ENCODE measurements at regions not wholly inside any gene's neighbourhood (a gene's known extent, or its start where the extent isn't known, plus 50 kb on each side); places are given as distances from the start of the nearest gene placed in this dataset.

- Histone ChIP-seq H3K36me3 (no peaks in the 10 kb centered on the region), H3K27me3 (no peaks in the 10 kb centered on the region), H3K9me3 (no peaks in the 10 kb centered on the region), H3K4me3 (no peak overlapping the region), H3K4me1 (no peaks in the 10 kb centered on the region), H3K27ac (no peak overlapping the region)
- intact Hi-C loops (cut with DNase I) = no loop called here
- TF ChIP-seq CTCF (IDR thresholded peaks at IDR 0.05) = no peak
- DNase-seq (ENCODE audit: low spot score in 2 of 2) = no peak
Observed at GRCh38 chr3:144175644-144176425, 204.2 kb downstream of the DIPK2A start.

- intact Hi-C loops (cut with DNase I) = no loop called here
- TF ChIP-seq CTCF (IDR thresholded peaks at IDR 0.05) = no peak
Observed at GRCh38 chr3:144177649-144178048, 206.0 kb downstream of the DIPK2A start.

GRCh38 chr3:144178607-144179006, 207.0 kb downstream of the DIPK2A start:
- H3K9me3 ChIP-seq = no peaks in the 10 kb centered on the region
- peaks cover 0 to 2% of the 10 kb centered on the region in 2 donors for H3K4me1 ChIP-seq
- no peaks in the 10 kb centered on the region for H3K27me3 ChIP-seq
- H3K36me3 ChIP-seq = no peaks in the 10 kb centered on the region
- intact Hi-C loops (cut with DNase I) = no loop called here
- DNase-seq (ENCODE audit: low spot score in 2 of 2) = no peak
- H3K4me3 ChIP-seq = no peak overlapping the region
- no peak for TF ChIP-seq CTCF (IDR thresholded peaks at IDR 0.05)
- no peak overlapping the region for H3K27ac ChIP-seq

More at GRCh38 chr3:144177649-144178048, 206.0 kb downstream of the DIPK2A start:
- peaks cover 0 to 2% of the 10 kb centered on the region in 2 donors for H3K4me1 ChIP-seq
- H3K9me3 ChIP-seq = no peaks in the 10 kb centered on the region
- H3K27me3 ChIP-seq = no peaks in the 10 kb centered on the region
- no peak overlapping the region for H3K4me3 ChIP-seq
- H3K36me3 ChIP-seq = no peaks in the 10 kb centered on the region
- no peak overlapping the region for H3K27ac ChIP-seq
- no peak for DNase-seq (ENCODE audit: low spot score in 2 of 2)

- peak overlapping the region; percentile 5 to 18 for H3K4me3 ChIP-seq
- DNase-seq (ENCODE audit: low spot score in 2 of 2) = no peak
Observed at GRCh38 chr3:144181062-144181461, 209.4 kb downstream of the DIPK2A start.

GRCh38 chr3:144182501-144182900, 210.9 kb downstream of the DIPK2A start:
- Histone ChIP-seq H3K4me1 (peaks cover 0 to 2% of the 10 kb centered on the region in 2 donors), H3K27me3 (no peaks in the 10 kb centered on the region), H3K27ac (no peak overlapping the region), H3K36me3 (no peaks in the 10 kb centered on the region), H3K4me3 (no peak overlapping the region), H3K9me3 (peaks cover 0 to 4% of the 10 kb centered on the region in 2 donors)
- intact Hi-C loops (cut with DNase I) = no loop called here
- TF ChIP-seq CTCF (IDR thresholded peaks at IDR 0.05) = no peak
- DNase-seq (ENCODE audit: low spot score in 2 of 2) = no peak

More at GRCh38 chr3:144181062-144181461, 209.4 kb downstream of the DIPK2A start:
- H3K27ac ChIP-seq = peak overlapping the region in 1 of 2 donors; percentile 27
- intact Hi-C loops (cut with DNase I) = no loop called here
- H3K36me3 ChIP-seq = no peaks in the 10 kb centered on the region
- H3K4me1 ChIP-seq = peaks cover 0 to 2% of the 10 kb centered on the region in 2 donors
- H3K27me3 ChIP-seq = no peaks in the 10 kb centered on the region
- TF ChIP-seq CTCF (IDR thresholded peaks at IDR 0.05) = no peak
- peaks cover 0 to 4% of the 10 kb centered on the region in 2 donors for H3K9me3 ChIP-seq
